ENCODE measurements at regions not wholly inside any gene's neighbourhood (a gene's known extent, or its start where the extent isn't known, plus 50 kb on each side); places are given as distances from the start of the nearest gene placed in this dataset.

GRCh38 chr11:130775306-130776060 is 140.8 kb downstream of the SNX19 start:
- TF ChIP-seq CTCF (IDR thresholded peaks at IDR 0.05): no peak
- TF ChIP-seq POLR2A (IDR thresholded peaks at IDR 0.05): no peak

All from uterus (tissue), 2 donors.